GM19035 (cell line): ENCODE measurements at regions not wholly inside any gene's neighbourhood (a gene's known extent, or its start where the extent isn't known, plus 50 kb on each side); places are given as distances from the start of the nearest gene placed in this dataset.

Source experiments
- ATAC-seq: cut with Tn5 transposase; IDR thresholded peaks from one replicate; pipeline ENCODE4 v1.9.1; 2021; ENCODE audit not compliant: unreplicated experiment

DNA sequence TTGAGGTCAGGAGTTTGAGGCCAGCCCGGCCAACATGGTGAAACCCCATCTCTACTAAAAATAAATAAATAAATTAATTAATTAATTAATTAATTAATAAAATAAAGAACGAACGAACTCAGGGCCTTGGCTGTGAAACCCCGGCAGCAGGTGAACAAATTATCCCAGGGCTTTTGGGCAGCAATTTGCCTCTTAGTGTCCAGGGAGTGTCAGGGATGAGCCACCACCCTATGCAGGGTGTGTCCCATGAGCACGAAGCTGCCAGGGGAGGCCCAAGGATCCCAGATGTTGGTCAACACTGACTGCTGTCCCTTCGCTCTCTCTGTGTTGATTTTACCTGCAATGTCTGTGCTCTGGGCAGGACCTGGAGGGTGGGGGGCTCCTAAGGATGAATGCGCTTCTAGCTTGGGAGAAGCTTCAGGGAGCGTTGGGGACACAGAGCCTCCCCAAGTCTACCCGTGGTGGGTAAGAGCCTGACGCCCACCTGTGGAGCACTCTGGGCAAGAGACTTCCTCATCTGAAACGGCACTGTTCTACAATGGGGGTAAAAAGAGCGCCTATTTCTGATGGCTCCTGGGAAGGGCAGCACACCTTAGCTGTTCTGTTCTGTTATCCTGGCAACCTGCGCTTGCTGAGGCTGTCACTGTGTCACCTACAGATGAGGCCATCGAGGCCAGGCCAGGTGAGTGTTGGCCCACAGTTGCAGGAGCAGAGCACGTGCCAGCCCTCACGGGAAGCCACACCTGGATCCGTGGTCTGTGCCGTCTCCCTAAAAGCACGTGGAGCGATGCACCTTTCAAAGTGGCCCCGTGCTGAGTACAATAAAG lies 125.5 kb upstream of the CDH4 start:
- no peak for ATAC-seq

DNA sequence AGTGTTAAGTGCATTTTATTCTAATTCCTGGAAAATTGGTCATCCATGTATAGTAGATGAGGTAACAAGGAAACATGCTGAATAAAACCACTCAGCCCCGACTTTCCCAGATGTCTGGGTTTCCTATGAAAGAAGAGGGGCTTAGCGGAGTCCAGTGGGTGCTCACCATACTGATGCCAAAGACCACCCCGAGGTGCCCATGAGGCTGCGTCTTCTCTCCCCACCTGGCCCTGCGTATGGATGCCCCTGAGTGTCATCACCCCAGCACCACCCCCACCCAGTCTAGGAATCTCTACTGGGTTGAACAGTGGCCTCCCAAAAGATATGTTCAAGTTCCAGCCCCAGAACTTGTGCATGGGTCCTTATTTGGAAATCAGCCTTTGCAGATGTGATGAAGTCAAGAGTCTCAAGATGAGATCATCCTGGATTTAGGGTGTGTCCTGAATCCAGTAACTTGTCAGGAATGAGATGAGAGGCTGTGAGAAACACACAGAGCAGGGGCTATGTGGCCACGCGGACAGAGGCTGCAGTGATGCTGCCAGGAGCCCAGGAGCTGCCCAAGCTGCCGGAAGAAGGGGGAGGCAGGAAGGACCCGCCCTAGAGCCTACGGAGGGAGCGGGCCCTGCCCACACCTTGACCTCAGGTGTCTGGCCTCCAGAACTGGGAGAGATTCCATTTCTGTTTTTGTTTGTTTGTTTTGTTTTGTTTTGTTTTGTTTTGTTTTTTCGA lies 124.6 kb upstream of the CDH4 start:
- no peak for ATAC-seq

DNA sequence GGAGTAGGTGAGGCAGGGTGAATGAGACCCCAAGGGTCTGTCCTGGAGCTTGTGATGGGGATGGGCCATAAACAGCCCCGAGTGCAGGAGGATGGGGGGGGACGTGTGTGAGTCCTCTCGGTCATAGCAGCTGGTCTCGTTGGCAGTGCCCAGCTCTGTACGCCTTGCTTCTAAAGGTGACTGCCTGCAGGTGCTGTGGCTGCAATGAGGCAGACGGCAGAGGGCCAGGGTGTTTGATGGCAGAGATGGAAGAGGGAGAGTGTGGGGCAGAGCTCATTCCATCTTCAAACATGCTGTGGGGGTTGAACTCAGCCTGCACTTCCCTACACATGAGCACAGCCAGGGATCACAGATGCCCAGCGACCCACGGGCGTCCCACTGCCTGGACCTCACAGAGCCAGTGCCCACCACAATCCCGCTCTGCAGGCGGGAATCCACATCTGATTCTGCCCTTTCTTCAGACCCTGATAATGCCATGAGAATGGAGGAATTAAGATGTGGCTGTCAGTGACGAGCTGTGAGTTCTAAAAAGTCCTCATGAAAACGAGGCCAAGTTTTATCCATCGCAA lies 123.3 kb upstream of the CDH4 start:
- ATAC-seq: no peak

DNA sequence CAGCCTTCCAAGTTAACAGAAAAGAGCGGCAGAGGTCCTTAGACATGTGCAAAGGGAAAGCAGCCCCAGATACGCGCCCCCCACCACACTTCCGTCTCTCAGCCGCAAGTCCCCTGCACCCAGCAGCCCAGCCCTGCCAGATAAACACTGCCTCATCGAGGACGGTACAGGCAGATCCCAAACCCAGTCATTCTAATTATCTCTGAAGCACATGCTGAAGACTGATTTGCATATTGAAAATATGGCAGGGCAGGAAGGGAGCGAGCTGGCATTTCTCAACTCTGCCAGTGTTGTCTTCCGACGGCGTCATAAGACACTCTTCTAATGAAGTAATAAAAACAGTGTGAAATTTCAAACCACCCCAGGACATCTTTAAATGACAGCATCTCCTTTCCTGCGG lies 122.8 kb upstream of the CDH4 start:
- ATAC-seq: no peak

DNA sequence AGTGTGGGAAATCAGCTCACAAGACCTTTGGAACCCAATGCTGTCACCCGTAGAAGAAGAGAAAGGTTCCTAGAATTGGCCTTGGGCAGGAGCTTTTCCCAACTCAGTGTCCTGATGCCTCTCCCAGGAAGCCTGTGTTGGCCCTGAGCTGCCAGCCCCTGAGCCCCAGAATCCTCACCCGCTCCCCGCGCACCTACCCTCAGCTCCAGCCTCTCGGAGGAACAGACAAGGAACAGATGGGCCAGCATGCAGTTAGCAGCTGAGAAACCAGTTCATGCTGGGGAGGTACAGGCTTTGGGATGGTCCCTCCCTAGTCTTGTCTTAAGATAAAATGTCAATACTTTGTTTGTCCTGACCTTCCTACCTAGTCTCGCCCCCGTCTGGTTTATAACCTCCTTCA lies 121.9 kb upstream of the CDH4 start:
- ATAC-seq: no peak

DNA sequence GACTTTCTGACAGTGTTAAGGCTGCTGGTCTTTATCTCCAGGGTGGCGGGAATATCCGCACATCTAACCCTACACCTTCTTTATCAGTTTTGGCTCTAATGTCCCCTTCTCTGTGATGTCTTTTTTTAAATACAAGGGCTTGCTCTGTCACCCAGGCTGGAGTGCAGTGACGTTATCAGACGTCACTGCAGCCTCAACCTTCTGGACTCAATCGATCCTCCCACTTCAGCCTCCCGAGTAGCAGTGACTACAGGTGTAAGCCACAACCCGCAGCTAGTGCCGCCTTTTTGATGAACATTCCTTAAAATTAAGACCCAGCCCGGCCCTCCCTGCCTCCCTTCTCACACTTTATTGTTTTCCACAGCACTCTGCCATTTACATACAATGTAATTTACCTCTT lies 120.1 kb upstream of the CDH4 start:
- ATAC-seq: no peak

DNA sequence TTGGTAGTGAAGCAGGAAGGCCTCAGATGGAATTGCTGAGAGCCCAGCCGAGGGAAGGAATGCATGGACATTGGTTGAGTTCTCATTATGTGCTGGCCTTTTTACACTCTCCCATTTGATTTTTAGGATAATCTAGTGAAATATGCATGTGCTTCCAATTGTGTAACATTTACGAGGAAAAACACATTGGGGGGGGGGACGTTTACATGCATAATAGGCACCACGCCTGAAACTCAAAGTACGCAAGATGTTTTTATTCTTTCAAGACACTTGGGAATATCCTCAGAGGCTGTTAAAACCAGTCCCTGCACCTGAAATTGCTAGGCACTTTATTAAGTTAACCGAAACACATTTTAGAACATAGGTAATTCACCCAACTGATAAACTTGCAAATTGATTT lies 118.5 kb upstream of the CDH4 start:
- no peak for ATAC-seq

DNA sequence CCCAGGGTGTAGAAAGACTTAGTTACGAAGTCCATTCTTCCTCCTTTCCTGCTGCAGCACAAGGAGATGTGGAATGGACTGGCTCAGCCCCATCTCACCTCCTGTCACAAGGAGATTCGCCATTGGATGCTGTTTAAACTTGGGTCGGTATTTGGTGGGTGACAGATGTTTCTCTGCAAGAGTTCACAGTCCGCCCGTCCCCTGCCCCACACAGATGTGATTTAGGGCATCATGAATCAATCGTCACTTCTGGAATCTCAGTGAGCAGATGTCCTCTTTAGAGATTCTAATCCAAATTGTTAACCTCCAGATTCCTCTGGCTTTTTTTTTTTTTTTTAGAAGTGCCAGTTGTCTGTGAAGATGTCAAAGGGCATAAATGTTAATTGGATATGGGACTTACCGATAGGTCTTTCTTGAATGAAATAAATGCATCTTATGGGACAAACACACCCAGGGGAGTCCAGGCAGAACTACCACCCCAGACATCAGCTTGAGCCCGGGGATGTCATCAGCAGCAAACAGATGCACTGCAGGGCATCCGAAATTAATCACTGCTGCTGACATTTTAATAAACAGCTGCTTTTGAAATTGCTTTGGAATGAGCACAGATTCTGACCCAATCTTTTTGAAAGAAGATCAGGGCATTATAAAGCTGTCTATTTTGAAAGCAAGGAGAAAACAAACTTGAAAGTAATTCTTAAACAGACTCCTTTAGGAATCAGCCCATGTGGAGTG lies 117.6 kb upstream of the CDH4 start:
- ATAC-seq: no peak

DNA sequence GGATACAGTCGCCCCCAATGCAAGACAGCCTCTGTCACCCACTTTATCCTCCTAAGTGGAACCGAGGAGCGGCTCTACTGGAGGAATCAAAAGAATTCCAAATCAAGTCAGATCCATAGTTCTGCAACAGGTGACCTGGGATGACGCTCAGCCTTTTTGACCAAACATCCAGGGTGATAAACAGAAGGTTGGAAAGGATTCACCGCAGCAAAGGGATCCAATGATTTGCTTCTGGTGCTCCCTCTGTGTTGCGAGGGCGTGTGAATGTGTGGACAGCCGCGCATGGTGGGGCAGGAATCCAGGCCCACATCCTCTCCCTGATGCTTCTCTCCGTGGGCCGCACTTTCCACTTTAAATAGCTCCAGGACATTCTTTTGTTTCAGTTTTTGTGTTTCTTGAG lies 116.8 kb upstream of the CDH4 start:
- ATAC-seq: no peak

DNA sequence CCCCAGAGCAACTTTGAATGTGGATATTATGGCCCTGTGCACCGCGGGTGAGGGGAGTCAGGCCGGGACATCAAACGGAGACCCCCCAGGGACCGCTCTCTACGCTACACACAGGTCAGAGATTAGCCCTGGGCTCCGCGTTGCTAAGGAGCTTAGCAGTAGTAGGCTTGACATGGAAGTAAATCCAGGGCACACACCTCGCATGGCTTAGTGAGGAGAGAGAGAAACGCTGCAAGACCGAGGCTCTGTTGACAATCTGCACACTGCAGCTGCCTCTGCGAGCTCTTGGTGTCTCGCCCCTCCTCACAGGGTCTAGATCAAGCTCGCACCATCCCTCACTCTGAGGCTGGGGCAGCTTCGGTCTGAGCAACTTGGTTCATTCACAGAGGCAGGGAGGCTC lies 116.1 kb upstream of the CDH4 start:
- ATAC-seq: no peak

DNA sequence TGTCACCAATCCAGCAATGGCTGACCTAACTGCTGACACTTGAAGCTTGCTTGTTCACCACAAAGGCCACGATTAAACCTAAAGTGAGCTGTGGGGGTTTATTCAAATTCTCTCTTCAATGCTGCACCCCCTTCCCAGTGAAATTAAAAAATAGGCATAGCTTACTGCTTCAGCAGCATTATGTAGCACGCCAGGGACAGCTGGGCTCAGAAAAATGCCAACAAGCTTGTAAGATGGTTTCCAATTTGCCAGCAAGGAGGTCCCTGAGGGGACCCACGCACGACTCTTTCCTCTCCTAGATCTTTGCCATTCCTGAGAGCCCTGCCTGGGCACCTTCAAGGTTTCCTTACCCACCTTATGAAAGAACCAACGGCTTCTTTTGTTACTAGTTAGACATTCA lies 113.5 kb upstream of the CDH4 start:
- no peak for ATAC-seq

DNA sequence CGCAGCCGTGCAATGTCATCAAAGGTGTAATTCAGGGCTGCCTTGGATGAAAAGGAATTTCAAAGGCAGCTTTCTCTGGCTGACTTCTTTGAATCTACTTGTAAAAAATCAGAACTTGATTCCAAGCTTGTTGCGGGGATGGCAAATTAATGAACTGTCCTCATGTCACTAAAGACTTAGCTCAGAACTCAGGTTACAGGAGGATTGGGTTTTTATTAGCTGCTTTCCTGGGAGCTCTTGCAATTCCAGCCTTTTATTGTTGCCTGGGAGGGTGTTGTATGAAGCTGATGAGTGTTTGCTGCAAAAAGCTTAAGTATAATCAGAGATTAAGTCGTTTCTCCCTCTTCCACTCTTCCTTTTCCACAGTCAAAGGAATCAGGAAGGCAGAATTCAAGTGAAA lies 113.0 kb upstream of the CDH4 start:
- no peak for ATAC-seq

DNA sequence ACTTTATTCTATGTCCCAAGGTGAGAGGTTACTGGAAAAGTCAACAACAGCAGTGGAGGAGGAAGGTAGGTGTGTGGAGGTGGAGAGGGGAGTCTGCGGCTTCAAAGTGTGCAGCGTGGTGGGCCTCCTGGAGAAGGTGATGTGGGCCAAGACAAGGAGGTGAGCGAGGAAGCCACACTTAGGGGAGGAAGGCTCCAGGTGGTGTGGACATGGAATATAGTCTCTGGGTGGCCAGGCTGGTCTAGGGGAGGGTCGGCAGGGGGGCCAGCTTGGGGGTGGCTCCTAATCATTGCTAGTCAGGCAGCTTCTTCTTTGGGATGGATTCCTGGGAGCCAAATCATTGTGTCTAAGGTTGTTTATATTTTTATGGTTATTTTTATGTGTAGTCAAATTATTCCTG lies 111.5 kb upstream of the CDH4 start:
- ATAC-seq: no peak

DNA sequence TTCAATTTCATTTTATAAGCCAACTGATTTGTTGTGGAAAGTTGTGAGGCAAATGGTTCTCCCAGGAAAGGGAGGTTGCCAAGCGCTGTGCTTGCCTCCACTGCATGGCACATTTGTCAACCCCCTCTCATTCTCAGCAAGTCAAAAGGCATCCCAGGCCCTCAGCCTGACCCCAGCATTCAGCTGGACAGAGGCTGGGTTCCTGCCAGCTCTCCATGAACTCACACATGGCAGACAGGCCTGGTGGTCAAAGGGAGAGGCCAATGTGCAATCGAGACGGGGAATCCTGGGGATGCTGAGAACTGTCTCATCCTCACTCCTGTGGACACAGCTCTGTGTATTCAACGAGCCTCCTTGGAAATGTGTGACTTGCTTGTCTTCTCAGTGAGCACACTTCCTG lies 106.0 kb upstream of the CDH4 start:
- ATAC-seq: no peak

DNA sequence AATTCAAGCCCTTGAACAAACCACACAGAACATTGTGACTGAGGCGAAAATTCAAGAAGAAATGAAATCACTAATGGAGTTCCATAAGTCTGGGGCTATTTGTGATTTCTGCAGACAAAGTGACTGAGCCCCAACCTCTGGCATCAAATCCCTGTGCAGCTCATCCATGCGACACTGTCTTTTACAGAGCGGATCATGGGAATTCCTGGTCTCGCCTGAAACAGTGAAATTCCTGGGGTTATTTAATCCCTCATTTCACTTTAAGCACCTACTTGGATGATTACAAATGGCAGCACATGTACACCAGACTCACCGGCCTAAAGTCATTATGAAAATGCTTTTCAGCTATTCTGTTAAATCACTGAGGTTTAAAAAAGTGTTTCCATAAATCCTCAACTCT lies 102.4 kb upstream of the CDH4 start:
- no peak for ATAC-seq

DNA sequence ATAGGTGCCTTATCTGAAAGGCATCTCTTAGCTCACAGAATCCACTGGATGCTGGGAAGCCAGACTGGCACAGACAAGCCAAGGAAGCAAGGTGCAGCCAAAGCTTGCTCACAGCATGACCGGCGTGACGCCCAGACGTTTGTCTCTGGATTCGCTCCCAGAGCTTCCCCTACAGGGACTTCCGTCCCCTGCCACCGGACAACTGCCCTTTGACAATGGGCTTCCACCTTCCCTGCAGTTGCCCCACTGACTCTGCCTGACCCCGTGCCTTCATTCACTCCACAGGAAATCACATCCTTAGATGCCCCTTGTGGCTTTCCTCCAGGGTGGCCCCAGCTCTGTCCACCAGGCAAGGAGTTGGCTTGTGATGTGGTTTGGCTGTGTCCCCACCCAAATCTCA lies 94.8 kb upstream of the CDH4 start:
- no peak for ATAC-seq

DNA sequence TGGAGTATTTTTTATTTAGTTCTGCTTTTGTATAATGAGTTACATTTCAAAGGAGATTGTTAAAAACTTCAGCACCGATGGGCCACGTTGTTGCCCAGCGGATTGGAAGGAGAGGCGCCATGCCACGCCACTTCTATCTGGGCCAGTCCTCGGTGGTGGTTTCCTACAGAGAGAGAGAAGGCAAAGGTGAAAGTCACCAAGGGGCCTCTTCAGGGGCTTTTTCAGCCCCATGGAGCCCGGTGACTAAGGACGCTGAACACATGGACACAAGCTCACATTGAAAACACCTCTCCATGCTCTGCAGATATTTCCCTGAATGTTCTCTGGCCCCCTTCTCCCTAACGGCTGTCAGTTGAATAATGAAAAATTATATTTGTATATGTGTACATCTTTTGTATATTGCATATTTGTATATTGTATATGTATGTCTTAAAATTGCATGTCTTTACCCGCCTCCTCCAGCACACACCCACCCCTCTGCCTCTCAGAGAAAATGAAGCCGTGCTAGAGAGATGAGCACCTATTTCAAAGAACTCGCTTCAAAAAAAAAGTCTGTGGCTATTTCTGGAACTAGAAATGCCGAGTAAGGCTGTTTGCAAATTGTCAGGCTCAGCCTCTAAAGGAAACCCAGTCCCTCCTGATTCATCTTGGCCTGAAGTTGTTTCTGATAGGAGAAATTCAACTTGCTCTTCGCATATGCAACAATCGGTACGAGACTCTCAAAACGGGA lies 91.9 kb upstream of the CDH4 start:
- ATAC-seq: no peak

DNA sequence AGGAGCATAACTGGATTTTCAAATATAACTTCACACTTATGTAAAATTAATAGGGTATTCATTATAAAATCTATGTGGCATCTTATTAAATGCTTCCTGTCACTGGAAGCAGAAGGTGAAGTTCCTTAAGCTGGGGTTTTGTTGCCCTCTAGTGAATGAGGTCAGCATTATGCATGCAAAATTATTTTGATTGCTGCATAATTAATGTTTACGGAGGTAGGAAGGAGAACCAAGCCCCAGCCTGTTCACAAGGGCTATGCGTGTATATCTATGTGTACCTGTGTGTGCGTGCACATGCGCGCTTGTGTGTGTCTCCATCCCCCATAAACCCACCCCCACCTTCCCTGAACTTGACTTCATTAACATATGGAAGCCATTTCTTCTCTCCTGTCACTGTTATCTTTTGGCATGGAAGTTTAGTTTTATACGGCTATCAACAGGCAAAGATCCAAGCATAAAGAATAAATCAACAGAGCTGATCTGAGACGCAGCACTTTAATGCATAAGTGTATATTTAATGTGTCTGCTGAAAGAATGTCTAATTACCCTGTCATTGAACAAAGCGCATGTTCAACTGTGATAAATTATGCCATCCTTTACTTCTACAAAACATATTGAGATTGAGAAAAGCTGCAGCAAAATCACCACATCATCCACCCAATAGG lies 90.2 kb upstream of the CDH4 start:
- ATAC-seq: no peak

DNA sequence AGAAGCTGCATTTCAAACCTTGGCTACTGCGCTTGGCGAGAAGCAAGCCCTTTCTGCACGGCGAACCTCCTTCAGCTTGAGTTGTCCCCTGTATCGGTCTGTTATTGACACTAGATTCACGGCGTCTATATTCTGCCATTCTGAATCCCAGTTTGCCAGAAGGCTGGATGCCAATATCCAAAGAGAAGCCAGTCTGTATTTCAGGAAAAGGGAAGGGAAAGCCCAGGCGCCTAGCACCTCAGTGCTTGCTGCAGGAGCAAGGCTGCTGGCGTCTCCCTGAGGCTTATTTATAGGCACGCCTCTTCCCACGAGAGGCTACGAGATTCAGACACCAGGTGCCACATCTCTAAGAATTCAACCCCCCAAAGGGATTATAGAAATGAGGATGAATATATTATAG lies 89.6 kb upstream of the CDH4 start:
- ATAC-seq: no peak

DNA sequence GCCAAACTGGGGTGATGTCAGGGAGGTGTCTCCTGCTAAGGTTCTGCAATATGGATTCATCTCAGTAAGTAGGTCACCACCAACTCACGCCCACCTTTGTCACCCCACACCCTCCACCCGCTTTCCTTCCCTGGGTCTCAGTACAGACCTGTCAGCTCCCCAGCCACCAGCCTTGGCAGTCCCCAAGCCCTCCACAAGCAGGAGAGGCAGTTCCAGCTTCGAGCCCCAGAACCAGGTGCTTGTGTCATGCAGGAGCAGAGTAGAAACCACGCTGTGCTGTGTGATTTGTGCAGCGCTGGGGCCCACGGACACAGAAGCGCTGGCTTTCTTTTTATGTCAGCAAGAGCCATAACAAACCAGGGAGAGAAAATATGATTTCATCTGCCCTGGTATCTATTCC lies 89.0 kb upstream of the CDH4 start:
- ATAC-seq: no peak

DNA sequence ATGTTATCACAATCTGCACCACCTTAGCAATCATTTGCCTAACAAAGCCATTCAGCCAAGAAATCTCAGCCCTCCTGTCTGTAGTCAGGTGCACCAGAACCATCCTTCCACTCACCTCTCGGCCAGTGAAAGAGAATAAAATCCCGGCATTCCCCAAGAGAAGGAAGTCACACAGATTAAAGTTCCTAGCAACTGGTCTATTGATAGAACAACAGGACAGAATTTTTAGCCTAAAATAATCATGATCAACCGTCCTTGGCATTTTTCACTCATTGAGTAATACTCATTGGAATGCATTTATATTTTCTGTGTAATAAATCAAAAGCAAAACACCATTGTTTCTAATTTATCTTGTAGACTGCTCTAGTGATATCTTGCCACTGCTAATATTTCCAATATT lies 85.7 kb upstream of the CDH4 start:
- no peak for ATAC-seq
